Neural progenitor cell (in vitro differentiated cells): ENCODE measurements at regions not wholly inside any gene's neighbourhood (a gene's known extent, or its start where the extent isn't known, plus 50 kb on each side); places are given as distances from the start of the nearest gene placed in this dataset.

Experiments
- CTCF ChIP-seq: fragments of 200-600 bp; sonication (generic); IDR thresholded peaks from 2 replicates; pipeline ENCODE4 v1.5.1; 2017; ENCODE audit warnings: antibody characterized with exemption, mild to moderate bottlenecking
- EZH2 ChIP-seq: fragments of 200-600 bp; sonication (generic); IDR thresholded peaks from 2 replicates; pipeline ENCODE4 v1.6.1; 2017; ENCODE audit warnings: antibody characterized with exemption, mild to moderate bottlenecking, moderate library complexity

- TF ChIP-seq CTCF (no peak), EZH2 (no peak)
Measured at GRCh38 chr6:91874971-91875370, 1288.1 kb upstream of the MAP3K7 start.
